IMR-90 (cell line): ENCODE measurements at regions not wholly inside any gene's neighbourhood (a gene's known extent, or its start where the extent isn't known, plus 50 kb on each side); places are given as distances from the start of the nearest gene placed in this dataset.
A peak's percentile ranks its signal among the peaks of the same experiment; 100 is the strongest.

Experiments used
- ATAC-seq: fragments of 200-7000 bp; cut with Tn5 transposase; 2 replicates; pipeline ENCODE4 v1.9.1; 2020; ENCODE audit warnings: low read depth, mild to moderate bottlenecking, moderate library complexity
- BruUV-seq: library from RNA; stranded (reverse); fragments of 400-500 nt; replicated peaks from 2 replicates; lab custom pipeline; 2021; lab: Mats Ljungman, UMichigan
- CTCF ChIA-PET: fragments of 300-600 bp; formaldehyde crosslinking; extraction: SDS; loops from one replicate; lab custom pipeline; 2021; ENCODE audit warnings: antibody characterized with exemption; lab: Yijun Ruan, JAX
- POLR2A ChIA-PET: fragments of 300-600 bp; sonication (Branson Sonifier 250); formaldehyde crosslinking; loops from one replicate; lab custom pipeline; 2022; ENCODE audit warnings: antibody characterized with exemption; ENCODE audit not compliant: unreplicated experiment; lab: Charles Lee
- DNase-seq: peaks from one replicate; pipeline ENCODE4 v3.0.0; 2013
- H2AFZ ChIP-seq: replicated peaks from 2 replicates; pipeline ENCODE3; 2013; ENCODE audit warnings: low read length, mild to moderate bottlenecking; ENCODE audit not compliant: poor library complexity
- H2AK5ac ChIP-seq: 2 replicates; pipeline ENCODE4 v1.6.1; 2013; ENCODE audit warnings: low read depth, low read length, inconsistent platforms
- H2AK9ac ChIP-seq: replicated peaks from 2 replicates; pipeline ENCODE3; 2013; ENCODE audit warnings: mild to moderate bottlenecking, low read depth, low read length, moderate library complexity; ENCODE audit not compliant: poor library complexity
- H2BK120ac ChIP-seq: 2 replicates; pipeline ENCODE4 v1.6.1; 2013; ENCODE audit warnings: low read depth, low read length, inconsistent platforms
- H2BK15ac ChIP-seq: 3 replicates; pipeline ENCODE4 v1.6.1; 2013; ENCODE audit warnings: low read depth, low read length, inconsistent platforms
- H2BK20ac ChIP-seq: 2 replicates; pipeline ENCODE4 v1.6.1; 2013; ENCODE audit warnings: low read depth, mild to moderate bottlenecking, inconsistent platforms, low read length, moderate library complexity
- H2BK5ac ChIP-seq: 2 replicates; pipeline ENCODE4 v1.6.1; 2013; ENCODE audit warnings: mild to moderate bottlenecking, low read depth, low read length, inconsistent platforms; ENCODE audit not compliant: poor library complexity, severe bottlenecking
- H3K14ac ChIP-seq: replicated peaks from 2 replicates; pipeline ENCODE4 v1.6.1; 2013; ENCODE audit warnings: low read depth, low read length, inconsistent platforms
- H3K18ac ChIP-seq: 2 replicates; pipeline ENCODE4 v1.6.1; 2013; ENCODE audit warnings: low read depth, low read length, control low read depth
- H3K23ac ChIP-seq: 2 replicates; pipeline ENCODE4 v1.6.1; 2013; ENCODE audit warnings: low read depth, low read length, inconsistent platforms
- H3K27ac ChIP-seq: 2 replicates; pipeline ENCODE4 v1.5.1; 2013; ENCODE audit warnings: mild to moderate bottlenecking, control low read depth, low read length; ENCODE audit not compliant: insufficient read depth
- H3K27me3 ChIP-seq: 2 replicates; pipeline ENCODE4 v1.6.1; 2013; ENCODE audit warnings: low read length; ENCODE audit not compliant: control insufficient read depth, insufficient read depth
- H3K36me3 ChIP-seq: 2 replicates; pipeline ENCODE4 v1.6.1; 2013; ENCODE audit warnings: low read length, mixed read lengths; ENCODE audit not compliant: control insufficient read depth, insufficient read depth
- H3K4ac ChIP-seq: 2 replicates; pipeline ENCODE4 v1.6.1; 2013; ENCODE audit warnings: low read depth, low read length, inconsistent platforms
- H3K4me1 ChIP-seq: 2 replicates; pipeline ENCODE4 v1.6.1; 2013; ENCODE audit warnings: low read length, mixed read lengths; ENCODE audit not compliant: control insufficient read depth, insufficient read depth
- H3K4me2 ChIP-seq: 2 replicates; pipeline ENCODE4 v1.6.1; 2013; ENCODE audit warnings: low read depth, mild to moderate bottlenecking, control low read depth, low read length, moderate library complexity
- H3K4me3 ChIP-seq: 2 replicates; pipeline ENCODE4 v1.5.1; 2013; ENCODE audit warnings: low read depth, mild to moderate bottlenecking, control low read depth, low read length, moderate library complexity; ENCODE audit not compliant: insufficient read depth
- H3K56ac ChIP-seq: 2 replicates; pipeline ENCODE4 v1.6.1; 2013; ENCODE audit warnings: low read length, inconsistent platforms; ENCODE audit not compliant: insufficient read depth; ENCODE audit errors: extremely low read depth
- H3K79me1 ChIP-seq, 2 experiments: 2 replicates each; pipeline ENCODE4 v1.6.1; 2013; ENCODE audit warnings: low read length in 2 of 2, inconsistent platforms in 1 of 2, low read depth in 1 of 2
- H3K9ac ChIP-seq: 2 replicates; pipeline ENCODE4 v1.6.1; 2013; ENCODE audit warnings: low read depth, low read length, control low read depth
- H3K9me1 ChIP-seq: 2 replicates; pipeline ENCODE4 v1.6.1; 2013; ENCODE audit warnings: low read length, inconsistent platforms; ENCODE audit not compliant: insufficient read depth
- H3K9me3 ChIP-seq: 2 replicates; pipeline ENCODE4 v1.6.1; 2013; ENCODE audit warnings: low read length; ENCODE audit not compliant: control insufficient read depth, insufficient read depth
- H4K20me1 ChIP-seq: 2 replicates; pipeline ENCODE4 v1.6.1; 2013; ENCODE audit warnings: low read length, inconsistent platforms; ENCODE audit not compliant: insufficient read depth
- H4K5ac ChIP-seq: 2 replicates; pipeline ENCODE4 v1.6.1; 2013; ENCODE audit warnings: mild to moderate bottlenecking, low read depth, low read length, control low read depth
- H4K8ac ChIP-seq, 2 experiments: 2 replicates each; pipeline ENCODE4 v1.6.1; 2013; ENCODE audit warnings: low read depth in 2 of 2, low read length in 2 of 2, control low read depth in 1 of 2, inconsistent platforms in 1 of 2
- H4K91ac ChIP-seq: 2 replicates; pipeline ENCODE4 v1.6.1; 2013; ENCODE audit warnings: low read depth, low read length, inconsistent platforms; ENCODE audit not compliant: insufficient read depth
- BHLHE40 ChIP-seq: fragments of 150-350 bp; IDR thresholded peaks from 2 replicates; pipeline ENCODE4 v1.6.1; 2016; ENCODE audit warnings: mild to moderate bottlenecking, low read depth, low read length
- CEBPB ChIP-seq: IDR thresholded peaks from 2 replicates; pipeline ENCODE4 v1.6.1; 2012; ENCODE audit warnings: low read depth, low read length, improper control_type of control experiment
- CTCF ChIP-seq: conservative IDR thresholded peaks from 2 replicates; pipeline ENCODE4 v1.5.1; 2012; ENCODE audit warnings: mild to moderate bottlenecking, low read depth, low read length, improper control_type of control experiment
- FOS ChIP-seq: fragments of 150-350 bp; IDR thresholded peaks from 2 replicates; pipeline ENCODE4 v1.6.1; 2016; ENCODE audit warnings: low read depth, low read length
- MAFK ChIP-seq: IDR thresholded peaks from 2 replicates; pipeline ENCODE4 v1.6.1; 2012; ENCODE audit warnings: low read depth, low read length, improper control_type of control experiment
- MAZ ChIP-seq: IDR thresholded peaks from 2 replicates; pipeline ENCODE4 v1.6.1; 2012; ENCODE audit warnings: low read depth, mild to moderate bottlenecking, low read length, improper control_type of control experiment, moderate library complexity, borderline replicate concordance
- MXI1 ChIP-seq: IDR thresholded peaks from 2 replicates; pipeline ENCODE4 v1.6.1; 2012; ENCODE audit warnings: low read depth, mild to moderate bottlenecking, low read length, moderate library complexity, borderline replicate concordance
- NFE2L2 ChIP-seq: fragments of 150-350 bp; IDR thresholded peaks from 2 replicates; pipeline ENCODE4 v1.6.1; 2016; ENCODE audit warnings: low read depth, mild to moderate bottlenecking, low read length
- POLR2A ChIP-seq: IDR thresholded peaks from 2 replicates; pipeline ENCODE4 v1.6.1; 2012; ENCODE audit warnings: mild to moderate bottlenecking, low read depth, low read length
- RAD21 ChIP-seq: IDR thresholded peaks from 2 replicates; pipeline ENCODE4 v1.6.1; 2012; ENCODE audit warnings: low read length, improper control_type of control experiment
- RCOR1 ChIP-seq: IDR thresholded peaks from 2 replicates; pipeline ENCODE4 v1.6.1; 2012; ENCODE audit warnings: mild to moderate bottlenecking, low read length, improper control_type of control experiment; ENCODE audit not compliant: insufficient replicate concordance
- RFX5 ChIP-seq: IDR thresholded peaks from 2 replicates; pipeline ENCODE4 v1.8.0; 2012; ENCODE audit warnings: low read depth, mild to moderate bottlenecking, low read length, moderate library complexity
- USF2 ChIP-seq: fragments of 150-350 bp; IDR thresholded peaks from 2 replicates; pipeline ENCODE4 v1.6.1; 2017; ENCODE audit warnings: mild to moderate bottlenecking, antibody characterized with exemption, low read length, low read depth
- WGBS, 2 experiments: methylation state at CpG; one replicate each; pipeline versions ENCODE4 v1.1.5 to v1.1.7; 2013; ENCODE audit warnings: missing lambda C conversion rate in 2 of 2; ENCODE audit not compliant: insufficient read length in 1 of 2; ENCODE audit errors: extremely low coverage in 2 of 2; 5-methylcytosine and 5-hydroxymethylcytosine counted together
- dilution Hi-C: fragments of 300-500 bp; cut with HindIII; formaldehyde crosslinking; loops from one replicate; pipeline ENCODE4 v1.14.3; 2018; ENCODE audit warnings: low sequenced_read_pairs; ENCODE audit not compliant: unreplicated experiment
- in situ Hi-C: fragments of 300-500 bp; cut with MboI; formaldehyde crosslinking; loops from 3 replicates; pipeline ENCODE4 v1.14.3; 2019; ENCODE audit warnings: low sequenced_read_pairs, inconsistent platforms, mixed read lengths
- intact Hi-C: fragments of 100-400 bp; cut with micrococcal nuclease; formaldehyde crosslinking; loops from 2 replicates; pipeline ENCODE4 v1.10.0; 2022

- Histone ChIP-seq H2BK5ac (no peak overlapping the region), H3K27ac (no peak overlapping the region), H4K91ac (no peak overlapping the region), H3K79me1 (no peaks in the 10 kb centered on the region), H3K4ac (no peak overlapping the region), H3K9me3 (no peaks in the 10 kb centered on the region), H3K18ac (no peak overlapping the region), H3K4me2 (no peak overlapping the region), H3K14ac (no peak overlapping the region; the same call in 1 of the 2 replicates), H3K9me1 (peaks cover 7% of the 10 kb centered on the region), H3K9ac (no peak overlapping the region), H2AK9ac (no peak overlapping the region), H2BK15ac (0 out of 3 replicates have a peak overlapping the region, but pooled peaks have one; percentile 28), H3K4me3 (no peak overlapping the region), H3K36me3 (no peaks in the 10 kb centered on the region), H4K8ac (no peak overlapping the region), H2BK120ac (0 out of 2 replicates have a peak overlapping the region, but pooled peaks have one; percentile 19), H3K23ac (no peak overlapping the region), H3K27me3 (no peaks in the 10 kb centered on the region), H2BK20ac (no peak overlapping the region), H3K4me1 (peaks cover 9% of the 10 kb centered on the region; the same call in 1 of the 2 replicates), H2AFZ (no peak overlapping the region), H2AK5ac (peak overlapping the region; percentile 69; the same call in 1 of the 2 replicates), H4K5ac (no peak overlapping the region), H4K20me1 (no peaks in the 10 kb centered on the region), H3K56ac (no peak overlapping the region)
- BruUV-seq: no TSS peak
- TF ChIP-seq RFX5 (no peak), CEBPB (no peak), RAD21 (no peak), RCOR1 (no peak), MAFK (no peak), BHLHE40 (no peak), NFE2L2 (no peak), CTCF (no peak), MXI1 (no peak), USF2 (no peak), MAZ (no peak), FOS (no peak), POLR2A (no peak)
- dilution Hi-C loops (no loop called here), in situ Hi-C loops (no loop called here), intact Hi-C loops (no loop called here)
- ChIA-PET CTCF (no interaction called here), POLR2A (no interaction called here)
- no peak for ATAC-seq
- 100% methylated on average over 1 of the region's 5 CpGs; no CpG with 5 or more reads in 1 of the 2 experiments for WGBS, 2 experiments
- DNase-seq: no peak
Measured at GRCh38 chr21:35470522-35470921, 421.4 kb upstream of the RUNX1 start.
